ENCODE measurements at regions not wholly inside any gene's neighbourhood (a gene's known extent, or its start where the extent isn't known, plus 50 kb on each side); places are given as distances from the start of the nearest gene placed in this dataset.

DNA sequence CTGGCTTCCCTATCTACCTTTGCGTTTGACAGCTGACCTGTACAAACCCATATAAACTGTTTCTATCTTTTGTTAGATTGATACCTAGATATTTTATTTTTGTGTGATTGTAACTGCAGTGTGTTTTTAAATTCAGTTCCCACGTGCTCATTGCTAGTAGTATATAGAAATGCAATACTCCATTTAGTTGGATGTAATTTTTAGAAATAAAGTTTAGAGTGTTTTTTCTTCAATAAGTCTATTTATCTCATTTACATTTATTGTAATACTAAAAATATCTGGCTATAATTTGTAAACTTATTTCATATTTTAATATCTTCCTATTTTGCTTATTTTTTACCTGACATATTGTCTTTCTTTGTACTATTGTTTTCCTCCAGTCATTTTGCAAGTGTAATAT lies 329.7 kb upstream of the ADARB2 start:
- TF ChIP-seq, protein P1, sequence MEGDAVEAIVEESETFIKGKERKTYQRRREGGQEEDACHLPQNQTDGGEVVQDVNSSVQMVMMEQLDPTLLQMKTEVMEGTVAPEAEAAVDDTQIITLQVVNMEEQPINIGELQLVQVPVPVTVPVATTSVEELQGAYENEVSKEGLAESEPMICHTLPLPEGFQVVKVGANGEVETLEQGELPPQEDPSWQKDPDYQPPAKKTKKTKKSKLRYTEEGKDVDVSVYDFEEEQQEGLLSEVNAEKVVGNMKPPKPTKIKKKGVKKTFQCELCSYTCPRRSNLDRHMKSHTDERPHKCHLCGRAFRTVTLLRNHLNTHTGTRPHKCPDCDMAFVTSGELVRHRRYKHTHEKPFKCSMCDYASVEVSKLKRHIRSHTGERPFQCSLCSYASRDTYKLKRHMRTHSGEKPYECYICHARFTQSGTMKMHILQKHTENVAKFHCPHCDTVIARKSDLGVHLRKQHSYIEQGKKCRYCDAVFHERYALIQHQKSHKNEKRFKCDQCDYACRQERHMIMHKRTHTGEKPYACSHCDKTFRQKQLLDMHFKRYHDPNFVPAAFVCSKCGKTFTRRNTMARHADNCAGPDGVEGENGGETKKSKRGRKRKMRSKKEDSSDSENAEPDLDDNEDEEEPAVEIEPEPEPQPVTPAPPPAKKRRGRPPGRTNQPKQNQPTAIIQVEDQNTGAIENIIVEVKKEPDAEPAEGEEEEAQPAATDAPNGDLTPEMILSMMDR (IDR thresholded peaks at IDR 0.05): no peak
- TF ChIP-seq POLR2AphosphoS5 (IDR thresholded peaks at IDR 0.05) (no peak), POLR2A (IDR thresholded peaks at IDR 0.05) (no peak)

Data from sigmoid colon (tissue), 4 donors.